GM12878 (cell line): ENCODE measurements at regions not wholly inside any gene's neighbourhood (a gene's known extent, or its start where the extent isn't known, plus 50 kb on each side); places are given as distances from the start of the nearest gene placed in this dataset.

ENCODE experiments used
- ATAC-seq: fragments of 200-7000 bp; cut with Tn5 transposase; 3 replicates; pipeline ENCODE4 v1.9.1; 2020; ENCODE audit warnings: mild to moderate bottlenecking, moderate library complexity
- BruUV-seq: library from RNA; stranded (reverse); fragments of 400-500 nt; replicated peaks from 2 replicates; lab custom pipeline; 2021; lab: Mats Ljungman, UMichigan
- CTCF ChIA-PET: fragments of 300-600 bp; sonication (Branson Sonifier 250); formaldehyde crosslinking; extraction: SDS; loops from one replicate; lab custom pipeline; 2021; ENCODE audit warnings: inconsistent platforms; lab: Yijun Ruan, JAX
- POLR2A ChIA-PET: fragments of 350-600 bp; formaldehyde crosslinking; extraction: SDS; loops from one replicate; lab custom pipeline; 2021; ENCODE audit warnings: inconsistent platforms; lab: Charles Lee
- RAD21 ChIA-PET: fragments of 300-600 bp; sonication (Branson Sonifier 250); formaldehyde crosslinking; loops from one replicate; lab custom pipeline; 2023; ENCODE audit warnings: antibody characterized with exemption; ENCODE audit not compliant: unreplicated experiment; lab: Charles Lee
- SMC1A ChIA-PET: fragments of 300-600 bp; sonication (Branson Sonifier 250); formaldehyde crosslinking; loops from one replicate; lab custom pipeline; 2023; ENCODE audit not compliant: unreplicated experiment, uncharacterized antibody; lab: Charles Lee
- DNase-seq: peaks from one replicate; pipeline ENCODE4 v3.0.0-alpha.2; 2011; ENCODE audit warnings: low read depth, low spot score
- FAIRE-seq: peaks from 3 replicates; lab custom pipeline; 2011; peaks lifted over from hg19 to GRCh38; lab: Jason Lieb, UNC
- H2AFZ ChIP-seq: 2 replicates; pipeline ENCODE4 v1.6.0; 2011; ENCODE audit warnings: low read depth, low read length, control low read depth; ENCODE audit not compliant: control insufficient read depth
- H3K27ac ChIP-seq: 2 replicates; pipeline ENCODE4 v1.5.1; 2011; ENCODE audit warnings: control low read depth; ENCODE audit not compliant: control insufficient read depth, insufficient read depth
- H3K27me3 ChIP-seq, 2 experiments: replicated peaks in 1 of 2; 2 replicates each; pipeline versions ENCODE4 v1.6.0 to v1.6.1; 2011; ENCODE audit warnings: low read length in 1 of 2; ENCODE audit not compliant: control insufficient read depth in 2 of 2, insufficient read depth in 2 of 2
- H3K36me3 ChIP-seq, 2 experiments: 2 replicates each; pipeline ENCODE4 v1.5.1; 2011; ENCODE audit warnings: low read length in 1 of 2; ENCODE audit not compliant: control insufficient read depth in 2 of 2, insufficient read depth in 2 of 2
- H3K4me1 ChIP-seq: 2 replicates; pipeline ENCODE4 v1.6.1; 2011; ENCODE audit warnings: mild to moderate bottlenecking, low read length, moderate library complexity, mixed read lengths; ENCODE audit not compliant: control insufficient read depth, insufficient read depth
- H3K4me2 ChIP-seq: 2 replicates; pipeline ENCODE4 v1.6.0; 2011; ENCODE audit warnings: control low read depth; ENCODE audit not compliant: control insufficient read depth, insufficient read depth
- H3K4me3 ChIP-seq: fragments of 200-600 bp; sonication (generic); 2 replicates; pipeline ENCODE4 v1.5.1; 2016
- H3K79me2 ChIP-seq: 2 replicates; pipeline ENCODE4 v1.6.0; 2011; ENCODE audit warnings: low read length; ENCODE audit not compliant: control insufficient read depth, insufficient read depth
- H3K9ac ChIP-seq: 2 replicates; pipeline ENCODE4 v1.8.0; 2011; ENCODE audit warnings: low read length, control low read depth, mixed read lengths; ENCODE audit not compliant: control insufficient read depth, insufficient read depth
- H3K9me3 ChIP-seq: replicated peaks from 3 replicates; pipeline ENCODE4 v1.5.1; 2011; ENCODE audit warnings: mild to moderate bottlenecking, low read length; ENCODE audit not compliant: control insufficient read depth, insufficient read depth
- H4K20me1 ChIP-seq: 2 replicates; pipeline ENCODE4 v1.6.0; 2011; ENCODE audit not compliant: control insufficient read depth, insufficient read depth
- ATF2 ChIP-seq: IDR thresholded peaks from 2 replicates; pipeline ENCODE4 v1.6.1; 2012; ENCODE audit warnings: low read length, inconsistent platforms
- EZH2 ChIP-seq: IDR thresholded peaks from 2 replicates; pipeline ENCODE4 v1.6.1; 2012; ENCODE audit warnings: low read depth, mild to moderate bottlenecking, control low read depth, inconsistent platforms, low read length, borderline replicate concordance; ENCODE audit not compliant: control insufficient read depth
- HCFC1 ChIP-seq: fragments of 150-350 bp; IDR thresholded peaks from 2 replicates; pipeline ENCODE4 v1.6.1; 2014; ENCODE audit warnings: low read length
- HDAC2 ChIP-seq: fragments of 200-600 bp; sonication (generic); IDR thresholded peaks from 2 replicates; pipeline ENCODE4 v1.6.1; 2017
- HDAC6 ChIP-seq: fragments of 200-600 bp; sonication (generic); IDR thresholded peaks from one replicate; pipeline ENCODE4 v1.8.0; 2017; ENCODE audit warnings: antibody characterized with exemption; ENCODE audit not compliant: unreplicated experiment
- MEF2A ChIP-seq: IDR thresholded peaks from 2 replicates; pipeline ENCODE4 v1.6.1; 2011; ENCODE audit warnings: low read depth, mild to moderate bottlenecking, low read length, moderate library complexity; ENCODE audit not compliant: insufficient read depth
- NBN ChIP-seq: fragments of 450-650 bp; IDR thresholded peaks from 2 replicates; pipeline ENCODE4 v1.6.1; 2016
- NFIC ChIP-seq: IDR thresholded peaks from 2 replicates; pipeline ENCODE4 v1.6.1; 2012; ENCODE audit warnings: low read depth, mild to moderate bottlenecking, inconsistent platforms, low read length, moderate library complexity
- PAX8 ChIP-seq: fragments of 450-650 bp; IDR thresholded peaks from 2 replicates; pipeline ENCODE4 v1.6.1; 2017; ENCODE audit warnings: mild to moderate bottlenecking, moderate library complexity
- SIN3A ChIP-seq: IDR thresholded peaks from 2 replicates; pipeline ENCODE4 v1.6.1; 2012; ENCODE audit warnings: low read depth, low read length, improper control_type of control experiment
- STAT1 ChIP-seq: fragments of 450-650 bp; conservative IDR thresholded peaks from 2 replicates; pipeline ENCODE4 v1.6.1; 2014; ENCODE audit warnings: antibody characterized with exemption, mild to moderate bottlenecking
- SUPT20H ChIP-seq: IDR thresholded peaks from 2 replicates; pipeline ENCODE4 v1.6.1; 2011; ENCODE audit warnings: low read depth, mild to moderate bottlenecking, low read length, moderate library complexity, borderline replicate concordance; ENCODE audit not compliant: control insufficient read depth
- TARDBP ChIP-seq: IDR thresholded peaks from 2 replicates; pipeline ENCODE4 v1.6.1; 2016; ENCODE audit warnings: borderline replicate concordance
- TCF12 ChIP-seq: IDR thresholded peaks from 2 replicates; pipeline ENCODE4 v1.6.1; 2011; ENCODE audit warnings: low read depth, mild to moderate bottlenecking, low read length
- TCF3 ChIP-seq: IDR thresholded peaks from 2 replicates; pipeline ENCODE4 v1.6.1; 2012; ENCODE audit warnings: low read depth, mild to moderate bottlenecking, low read length, borderline replicate concordance; ENCODE audit not compliant: insufficient read depth
- YBX1 ChIP-seq: fragments of 450-650 bp; IDR thresholded peaks from 2 replicates; pipeline ENCODE4 v1.6.1; 2016; ENCODE audit warnings: antibody characterized with exemption
- ZBTB33 ChIP-seq: fragments of 450-650 bp; IDR thresholded peaks from 2 replicates; pipeline ENCODE4 v1.6.1; 2017; ENCODE audit warnings: mild to moderate bottlenecking
- ZBTB40 ChIP-seq: fragments of 450-650 bp; IDR thresholded peaks from 2 replicates; pipeline ENCODE4 v1.6.1; 2016; ENCODE audit warnings: mild to moderate bottlenecking, moderate library complexity, borderline replicate concordance
- ZNF384 ChIP-seq: IDR thresholded peaks from 2 replicates; pipeline ENCODE4 v1.6.1; 2012; ENCODE audit warnings: low read depth, mild to moderate bottlenecking, low read length, improper control_type of control experiment, borderline replicate concordance
- WGBS: methylation state at CpG from one replicate; pipeline ENCODE4 v1.1.6; 2016; ENCODE audit warnings: low lambda C conversion rate; ENCODE audit not compliant: insufficient replicate concordance, insufficient coverage; ENCODE audit errors: missing lambda C conversion rate; 5-methylcytosine and 5-hydroxymethylcytosine counted together
- in situ Hi-C: fragments of 300-500 bp; cut with MboI; formaldehyde crosslinking; loops from 9 replicates; pipeline ENCODE4 v1.14.3; 2018; ENCODE audit warnings: mixed read lengths
- intact Hi-C: fragments of 100-400 bp; cut with micrococcal nuclease; formaldehyde crosslinking; loops from one replicate; pipeline ENCODE4 v1.14.2; 2022; ENCODE audit not compliant: unreplicated experiment

GRCh38 chr17:70936724-70937123, 767.4 kb downstream of the KCNJ2 start:
- no peak overlapping the region for H3K4me2 ChIP-seq
- DNase-seq: no peak

More at GRCh38 chr17:70936724-70937123, 767.4 kb downstream of the KCNJ2 start:
- no peaks in the 10 kb centered on the region for H3K4me1 ChIP-seq
- TF ChIP-seq SUPT20H: no peak
- no peak for TF ChIP-seq HDAC6
- no peak for TF ChIP-seq ZBTB40
- TF ChIP-seq ATF2: no peak
- TF ChIP-seq HDAC2: no peak
- no peak for TF ChIP-seq ZNF384
- no peak for TF ChIP-seq MEF2A
- TF ChIP-seq NBN: no peak
- no peak for TF ChIP-seq SIN3A
- TF ChIP-seq STAT1: no peak
- no peak for TF ChIP-seq YBX1
- TF ChIP-seq PAX8: no peak
- TF ChIP-seq TARDBP: no peak
- no peak for TF ChIP-seq EZH2
- TF ChIP-seq HCFC1: no peak
- TF ChIP-seq TCF12: no peak
- TF ChIP-seq TCF3: no peak
- no peak for TF ChIP-seq ZBTB33
- TF ChIP-seq NFIC: no peak
- CTCF ChIA-PET: no interaction called here
- intact Hi-C loops: no loop called here
- 45% methylated on average over 1 of the region's 1 CpG for WGBS
- H3K79me2 ChIP-seq: no peaks in the 10 kb centered on the region
- SMC1A ChIA-PET: no interaction called here
- POLR2A ChIA-PET: no interaction called here
- no peaks in the 10 kb centered on the region for H3K27me3 ChIP-seq
- BruUV-seq: no TSS peak
- no peak overlapping the region for H2AFZ ChIP-seq
- ATAC-seq (no peak), FAIRE-seq (no peak)
- RAD21 ChIA-PET: no interaction called here
- no peak overlapping the region for H3K27ac ChIP-seq
- in situ Hi-C loops: no loop called here
- H4K20me1 ChIP-seq: no peaks in the 10 kb centered on the region
- no peak overlapping the region for H3K9ac ChIP-seq
- H3K36me3 ChIP-seq: no peaks in the 10 kb centered on the region
- H3K4me3 ChIP-seq: no peak overlapping the region
- no peaks in the 10 kb centered on the region for H3K9me3 ChIP-seq
